IMR-90 (cell line): ENCODE measurements at regions not wholly inside any gene's neighbourhood (a gene's known extent, or its start where the extent isn't known, plus 50 kb on each side); places are given as distances from the start of the nearest gene placed in this dataset.

Source experiments
- CTCF ChIP-seq: conservative IDR thresholded peaks from 2 replicates; pipeline ENCODE4 v1.5.1; 2012; ENCODE audit warnings: mild to moderate bottlenecking, low read depth, low read length, improper control_type of control experiment
- FOS ChIP-seq: fragments of 150-350 bp; IDR thresholded peaks from 2 replicates; pipeline ENCODE4 v1.6.1; 2016; ENCODE audit warnings: low read depth, low read length
- MAFK ChIP-seq: IDR thresholded peaks from 2 replicates; pipeline ENCODE4 v1.6.1; 2012; ENCODE audit warnings: low read depth, low read length, improper control_type of control experiment
- MXI1 ChIP-seq: IDR thresholded peaks from 2 replicates; pipeline ENCODE4 v1.6.1; 2012; ENCODE audit warnings: low read depth, mild to moderate bottlenecking, low read length, moderate library complexity, borderline replicate concordance
- NFE2L2 ChIP-seq: fragments of 150-350 bp; IDR thresholded peaks from 2 replicates; pipeline ENCODE4 v1.6.1; 2016; ENCODE audit warnings: low read depth, mild to moderate bottlenecking, low read length
- POLR2A ChIP-seq: IDR thresholded peaks from 2 replicates; pipeline ENCODE4 v1.6.1; 2012; ENCODE audit warnings: mild to moderate bottlenecking, low read depth, low read length
- RAD21 ChIP-seq: IDR thresholded peaks from 2 replicates; pipeline ENCODE4 v1.6.1; 2012; ENCODE audit warnings: low read length, improper control_type of control experiment
- RCOR1 ChIP-seq: IDR thresholded peaks from 2 replicates; pipeline ENCODE4 v1.6.1; 2012; ENCODE audit warnings: mild to moderate bottlenecking, low read length, improper control_type of control experiment; ENCODE audit not compliant: insufficient replicate concordance
- RFX5 ChIP-seq: IDR thresholded peaks from 2 replicates; pipeline ENCODE4 v1.8.0; 2012; ENCODE audit warnings: low read depth, mild to moderate bottlenecking, low read length, moderate library complexity
- SMC3 ChIP-seq: fragments of 150-350 bp; IDR thresholded peaks from 2 replicates; pipeline ENCODE4 v1.6.1; 2016; ENCODE audit warnings: low read depth, mild to moderate bottlenecking, antibody characterized with exemption, low read length, moderate library complexity
- USF2 ChIP-seq: fragments of 150-350 bp; IDR thresholded peaks from 2 replicates; pipeline ENCODE4 v1.6.1; 2017; ENCODE audit warnings: mild to moderate bottlenecking, antibody characterized with exemption, low read length, low read depth

DNA sequence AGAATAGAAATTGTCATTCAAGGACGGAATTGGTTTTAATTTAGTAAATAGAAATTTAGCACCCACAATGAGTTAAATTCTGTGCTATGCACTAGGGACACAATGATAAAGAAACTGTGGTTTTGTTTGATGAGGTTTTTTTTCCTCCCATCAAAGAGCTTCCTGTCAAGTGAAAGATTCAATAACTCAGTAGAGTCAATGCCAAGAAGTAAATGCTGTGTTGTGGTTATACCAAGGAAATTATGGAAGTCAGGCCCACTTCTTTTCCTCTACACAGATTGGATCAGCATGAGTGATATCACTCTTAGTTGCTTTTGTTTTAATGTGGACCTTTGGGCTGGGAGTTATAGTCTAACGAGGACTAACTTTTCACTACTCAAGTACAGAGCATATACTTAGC is 1269.6 kb upstream of the ADGRL2 start:
- no peak for TF ChIP-seq POLR2A
- no peak for TF ChIP-seq CTCF
- TF ChIP-seq RFX5, result no peak
- TF ChIP-seq MXI1, result no peak
- TF ChIP-seq FOS, result no peak
- TF ChIP-seq RAD21, result no peak
- no peak for TF ChIP-seq SMC3
- TF ChIP-seq NFE2L2, result no peak
- TF ChIP-seq RCOR1, result no peak
- no peak for TF ChIP-seq USF2
- TF ChIP-seq MAFK, result no peak
